GM19023 (cell line): ENCODE measurements at regions not wholly inside any gene's neighbourhood (a gene's known extent, or its start where the extent isn't known, plus 50 kb on each side); places are given as distances from the start of the nearest gene placed in this dataset.
"Not testable (repeated sequence)": the region's sequence is repeated elsewhere in the genome, so short reads cannot be mapped to it uniquely, and the experiment has no call there.

Experiments used
- ATAC-seq: cut with Tn5 transposase; IDR thresholded peaks from one replicate; pipeline ENCODE4 v1.9.1; 2021; ENCODE audit warnings: mild to moderate bottlenecking, moderate library complexity; ENCODE audit not compliant: unreplicated experiment

DNA sequence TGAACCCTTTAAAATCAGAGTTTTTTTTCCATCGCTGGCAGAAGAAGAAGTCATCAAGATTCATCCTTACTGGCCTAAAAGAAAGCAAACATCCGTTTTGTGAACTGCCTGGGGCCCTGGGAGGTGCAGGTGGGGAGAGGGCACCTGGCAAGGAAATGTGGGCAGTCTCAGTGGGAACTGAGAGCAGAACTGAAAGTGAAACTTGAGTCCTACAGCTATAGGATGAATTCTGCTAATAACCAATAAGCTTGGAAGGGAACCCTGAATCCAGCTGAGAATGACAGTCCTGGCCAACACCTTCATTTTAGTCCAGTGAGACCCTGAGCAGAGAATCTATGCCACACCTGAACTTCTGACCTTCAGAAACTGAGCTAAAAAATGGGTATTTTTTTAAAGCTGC lies 130.1 kb upstream of the ASCC3 start:
- peak; percentile 89 for ATAC-seq

GRCh38 chr6:101013612-101014195 lies 132.6 kb upstream of the ASCC3 start:
- ATAC-seq = no peak

GRCh38 chr6:101015541-101015940 lies 134.4 kb upstream of the ASCC3 start:
- ATAC-seq = no peak

DNA sequence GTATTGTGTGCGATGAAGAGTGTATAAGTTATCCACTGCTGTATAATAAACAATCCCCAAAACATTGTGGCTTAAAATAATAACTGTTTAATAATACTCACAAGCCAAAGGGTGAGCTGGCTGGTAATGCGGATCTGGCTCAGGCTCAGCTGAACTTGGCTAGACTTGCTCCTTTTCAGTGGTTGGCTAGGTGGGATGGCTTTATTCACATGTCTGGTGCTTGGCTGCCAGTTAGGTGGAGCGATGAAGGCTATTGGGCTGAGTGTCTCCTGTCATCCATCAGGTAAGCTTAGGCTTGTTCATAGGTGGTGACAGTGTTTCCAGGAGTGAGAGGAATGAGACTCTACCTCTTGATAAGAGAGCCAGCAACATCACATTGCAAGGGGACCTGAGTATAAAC lies 135.0 kb upstream of the ASCC3 start:
- ATAC-seq = no peak

GRCh38 chr6:101018157-101018556 lies 137.0 kb upstream of the ASCC3 start:
- no peak for ATAC-seq

GRCh38 chr6:101021504-101021903 lies 140.4 kb upstream of the ASCC3 start:
- ATAC-seq = no peak

DNA sequence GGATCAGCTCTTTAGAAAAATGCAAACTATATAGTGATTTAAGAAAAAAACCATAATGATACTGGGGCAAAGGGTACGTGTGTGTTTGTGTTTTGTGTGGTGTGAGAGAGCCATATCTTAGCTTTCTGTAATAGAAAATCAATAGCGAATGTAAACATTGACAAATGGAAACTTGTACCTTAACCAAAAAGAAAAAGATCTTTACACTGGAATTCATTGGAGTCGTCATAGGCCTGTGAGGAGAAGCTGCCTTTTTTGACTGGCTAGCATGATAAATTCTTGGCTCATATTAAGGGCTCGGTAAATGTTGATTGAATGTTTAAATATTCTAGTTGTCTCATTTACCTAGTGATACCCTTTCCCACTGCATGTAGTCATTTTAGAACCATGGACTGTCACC lies 161.8 kb upstream of the ASCC3 start:
- no peak for ATAC-seq

DNA sequence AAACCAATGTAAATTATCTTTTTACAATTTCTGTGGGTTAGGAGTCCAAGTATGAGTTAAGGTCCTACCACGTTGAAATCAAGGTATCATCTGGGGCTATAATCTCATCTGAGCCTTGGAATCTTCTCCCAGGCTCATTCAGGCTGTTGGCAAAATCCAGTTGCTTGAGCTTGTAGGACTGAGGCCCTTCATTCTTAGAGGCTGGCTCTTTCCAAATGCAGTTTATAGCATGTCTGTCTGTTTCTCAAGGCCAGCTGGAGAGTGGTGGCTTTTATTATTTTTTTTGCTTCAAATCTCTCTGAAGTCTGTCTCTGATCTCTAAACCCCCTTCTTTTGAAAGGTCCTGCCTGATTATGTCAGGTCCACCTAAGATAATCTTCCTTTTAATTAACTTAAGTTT lies 177.2 kb upstream of the ASCC3 start:
- no peak for ATAC-seq

GRCh38 chr6:101066481-101066880 lies 185.4 kb upstream of the ASCC3 start:
- ATAC-seq = no peak

DNA sequence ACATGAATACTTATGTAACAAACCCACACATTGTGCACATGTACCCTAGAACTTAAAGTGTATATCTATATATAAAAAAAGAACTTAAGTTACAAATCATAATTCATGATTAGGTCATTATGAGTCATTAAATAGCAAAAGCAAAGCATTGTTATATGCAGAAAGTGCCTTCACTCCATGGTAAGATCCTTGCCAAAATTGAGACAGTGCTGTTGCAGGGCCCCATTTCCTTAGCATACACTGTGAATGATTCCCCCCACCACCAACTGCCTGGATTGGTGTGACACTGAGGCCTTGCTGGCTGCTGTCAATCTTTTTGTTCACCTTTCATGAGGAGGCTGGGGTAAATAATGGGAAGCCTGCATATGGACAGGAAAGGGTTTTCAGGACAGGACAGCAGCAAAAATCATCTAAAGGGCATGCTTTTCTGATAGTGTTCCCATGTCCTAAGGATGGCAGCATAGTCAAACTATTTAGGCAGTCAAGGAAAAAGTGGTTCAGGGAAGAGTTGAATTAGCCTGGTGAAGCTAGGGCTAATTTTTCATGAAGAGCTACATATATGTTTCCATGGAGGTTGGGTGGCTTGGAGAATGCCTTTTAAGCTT lies 188.2 kb upstream of the ASCC3 start:
- no peak for ATAC-seq

DNA sequence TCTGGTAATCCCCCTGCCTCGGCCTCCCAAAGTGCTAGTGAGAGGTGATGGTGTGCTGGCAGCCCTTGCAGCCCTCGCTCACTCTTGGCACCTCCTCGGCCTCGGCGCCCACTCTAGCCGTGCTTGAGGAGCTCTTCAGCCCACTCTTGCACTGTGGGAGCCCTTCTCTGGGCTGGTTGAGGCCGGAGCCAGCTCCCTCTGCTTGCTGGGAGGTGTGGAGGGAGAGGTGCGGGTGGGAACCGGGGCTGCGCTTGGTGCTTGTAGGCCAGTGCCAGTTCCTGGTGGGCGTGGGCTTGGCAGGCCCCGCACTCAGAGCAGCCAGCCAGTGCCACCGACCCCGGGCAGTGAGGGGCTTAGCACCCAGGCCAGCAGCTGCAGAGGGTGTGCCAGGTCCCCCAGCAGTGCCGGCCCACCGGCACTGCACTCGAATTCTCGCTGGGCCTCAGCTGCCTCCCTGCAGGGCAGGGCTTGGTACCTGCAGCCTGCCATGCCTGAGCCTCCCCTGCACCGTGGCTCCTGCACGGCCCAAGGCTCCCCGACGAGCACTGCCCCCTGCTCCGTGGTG lies 189.0 kb upstream of the ASCC3 start:
- no peak for ATAC-seq

DNA sequence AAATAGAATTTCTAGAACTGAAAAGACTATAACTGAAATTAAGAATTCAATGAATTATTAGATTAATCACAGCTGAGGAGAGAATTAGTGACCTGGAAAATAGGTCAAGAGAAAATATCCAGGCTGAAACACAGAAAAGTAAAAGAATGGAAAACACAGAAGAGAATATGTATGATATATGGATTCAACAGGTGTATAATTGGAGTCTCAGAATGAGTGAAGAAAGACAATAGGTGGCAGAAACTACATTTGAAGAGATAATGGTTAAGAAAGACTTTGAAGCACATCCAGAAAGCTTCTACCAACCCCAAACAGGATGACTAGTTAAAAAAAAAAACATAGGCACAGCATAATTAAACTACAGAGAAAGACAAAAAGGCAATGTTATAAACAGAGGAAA lies 196.2 kb upstream of the ASCC3 start:
- ATAC-seq = no peak

GRCh38 chr6:101079696-101080270 lies 198.7 kb upstream of the ASCC3 start:
- no peak for ATAC-seq

DNA sequence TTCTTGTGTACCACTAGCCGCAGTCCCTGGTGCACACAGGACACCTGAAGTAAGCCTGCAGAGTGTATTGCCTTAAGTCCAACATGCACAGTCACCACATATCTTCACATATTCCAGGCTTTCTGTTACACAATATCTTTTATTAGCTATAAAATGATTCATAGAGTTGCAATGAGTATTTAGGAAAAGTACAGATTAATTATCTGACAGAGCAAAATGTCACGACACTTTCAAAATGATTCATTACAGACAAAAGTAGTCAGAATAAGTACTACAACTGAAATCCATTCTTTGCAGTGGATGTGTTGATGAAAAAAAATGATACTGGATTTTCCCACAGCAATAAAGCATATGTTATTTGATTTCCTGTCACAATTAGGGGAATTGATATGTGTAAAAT lies 199.5 kb upstream of the ASCC3 start:
- ATAC-seq = no peak

GRCh38 chr6:101083533-101084175 lies 202.5 kb upstream of the ASCC3 start:
- ATAC-seq = no peak

DNA sequence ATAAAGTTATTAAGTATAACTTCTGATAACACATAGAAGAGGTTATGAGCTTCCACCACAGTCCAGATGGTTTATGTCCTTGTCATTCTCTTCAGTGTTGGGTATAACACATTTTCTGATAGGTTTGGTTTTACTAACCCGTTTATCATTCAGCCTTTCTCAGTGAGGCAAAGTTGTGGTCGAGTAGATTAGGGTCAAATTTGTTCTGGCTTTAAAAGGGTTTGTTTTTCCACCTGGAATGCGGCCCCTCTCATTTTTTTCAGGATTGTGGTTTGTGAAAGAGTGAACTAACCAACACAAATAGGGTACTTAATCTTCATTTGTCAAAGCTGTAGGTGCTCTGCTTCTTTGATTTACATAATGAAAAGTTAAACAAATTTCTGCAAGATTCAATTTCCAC lies 204.2 kb upstream of the ASCC3 start:
- no peak for ATAC-seq

DNA sequence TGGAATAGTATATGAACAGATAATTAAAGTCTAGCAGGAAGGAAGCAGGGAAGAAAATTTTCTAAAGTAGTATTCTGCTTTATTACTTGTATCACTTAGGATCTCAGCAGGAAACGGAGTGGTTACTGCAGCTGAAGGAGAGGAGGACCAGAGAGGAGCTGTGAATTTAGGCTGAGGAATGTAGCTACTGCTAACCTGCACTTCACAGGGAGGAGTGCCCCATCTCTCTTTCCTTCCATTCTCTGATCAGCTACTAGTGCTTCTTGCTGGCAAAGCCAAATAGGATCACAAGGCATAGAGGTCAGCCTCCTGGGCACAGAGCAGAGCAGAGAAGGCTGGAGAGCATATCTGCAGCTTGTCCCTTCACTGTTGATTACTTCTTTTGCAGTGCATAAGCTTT lies 205.3 kb upstream of the ASCC3 start:
- no peak for ATAC-seq

- no peak for ATAC-seq
Observed at GRCh38 chr6:101088594-101088993, 207.5 kb upstream of the ASCC3 start.

- no peak for ATAC-seq
Observed at GRCh38 chr6:101089640-101090039, 208.5 kb upstream of the ASCC3 start.

GRCh38 chr6:101090281-101090680 lies 209.2 kb upstream of the ASCC3 start:
- ATAC-seq = no peak

- not testable (repeated sequence) for ATAC-seq
Observed at GRCh38 chr6:101098605-101099004, 217.5 kb upstream of the ASCC3 start.

- no peak for ATAC-seq
Observed at GRCh38 chr6:101102702-101103101, 221.6 kb upstream of the ASCC3 start.
